Activated T-cell treated with anti-CD3 and anti-CD28 coated beads for 24 hours (primary cell): ENCODE measurements at regions not wholly inside any gene's neighbourhood (a gene's known extent, or its start where the extent isn't known, plus 50 kb on each side); places are given as distances from the start of the nearest gene placed in this dataset.

Experiments used
- DNase-seq: peaks from one replicate; pipeline ENCODE4 v3.0.0-alpha.2; 2020; ENCODE audit warnings: low read depth

DNA sequence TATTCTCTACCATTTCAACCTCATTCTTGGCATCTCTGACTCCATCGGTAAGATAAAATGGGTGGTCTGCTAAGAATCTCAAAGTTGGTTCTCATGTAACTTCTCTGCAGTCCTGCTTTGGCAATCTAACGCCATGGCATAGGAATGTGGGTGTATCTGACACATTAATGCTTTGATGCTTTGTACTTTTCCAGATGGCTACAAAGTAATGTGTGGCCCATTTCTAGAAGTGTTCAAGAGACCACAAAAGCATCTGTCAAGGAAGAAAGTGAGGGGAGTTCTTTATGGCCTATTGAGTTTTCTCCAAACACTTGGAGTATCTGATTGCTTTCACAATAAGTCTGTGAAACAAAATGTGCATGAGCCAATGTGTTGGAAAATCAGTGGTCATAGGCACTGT, 339.9 kb upstream of the TGFBR2 start:
- DNase-seq = no peak

DNA sequence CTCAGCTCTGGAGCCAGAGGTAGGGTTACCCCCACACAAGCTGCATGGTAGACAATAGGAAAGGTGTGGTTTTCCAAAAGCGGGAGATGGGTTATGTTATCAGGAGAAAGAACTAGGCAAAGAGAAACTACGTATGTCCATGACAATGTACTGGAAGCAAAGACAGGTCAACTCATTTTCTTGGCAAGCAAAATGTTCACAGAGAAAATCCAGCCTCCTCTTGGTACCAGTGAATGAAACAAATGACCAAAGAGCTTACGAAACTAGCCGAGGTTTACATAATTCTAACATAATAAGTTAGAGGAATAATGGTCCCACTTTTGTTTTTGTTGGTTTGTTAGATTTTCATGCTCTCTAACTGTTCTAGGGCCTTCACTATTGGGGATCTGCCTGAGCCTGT, 338.1 kb upstream of the TGFBR2 start:
- no peak for DNase-seq

DNA sequence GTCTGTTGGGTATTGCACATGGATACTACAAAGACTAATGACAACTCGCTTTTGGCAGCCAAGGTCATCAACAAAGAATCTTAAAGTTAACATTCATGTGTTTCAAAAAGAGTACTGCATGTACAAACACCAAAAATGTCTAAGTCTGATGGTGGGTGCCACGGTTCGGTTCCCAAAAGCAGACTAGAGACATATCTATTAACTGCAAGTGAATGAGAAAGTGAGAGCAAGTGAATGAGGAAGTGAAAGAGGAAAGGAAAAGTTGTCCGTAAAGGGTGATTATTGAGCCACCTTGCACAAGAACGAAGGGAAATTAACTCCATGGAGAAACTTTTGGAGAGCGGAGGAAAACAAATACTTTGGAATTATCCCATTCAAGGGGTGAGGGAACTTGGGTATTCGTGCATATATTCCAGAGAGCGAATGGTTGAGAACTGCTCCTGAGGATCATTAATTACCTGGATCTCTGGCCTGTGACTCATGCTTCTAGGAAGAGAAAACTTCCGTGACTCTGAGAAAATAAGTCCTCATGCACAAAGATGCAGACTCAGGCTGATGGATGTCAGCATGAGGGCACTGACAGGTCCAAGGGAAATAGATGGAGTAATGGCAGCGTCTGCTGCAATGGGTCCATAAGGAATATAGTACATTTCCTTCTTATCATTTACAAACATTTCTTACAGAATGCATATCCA, 336.5 kb upstream of the TGFBR2 start:
- no peak for DNase-seq

DNA sequence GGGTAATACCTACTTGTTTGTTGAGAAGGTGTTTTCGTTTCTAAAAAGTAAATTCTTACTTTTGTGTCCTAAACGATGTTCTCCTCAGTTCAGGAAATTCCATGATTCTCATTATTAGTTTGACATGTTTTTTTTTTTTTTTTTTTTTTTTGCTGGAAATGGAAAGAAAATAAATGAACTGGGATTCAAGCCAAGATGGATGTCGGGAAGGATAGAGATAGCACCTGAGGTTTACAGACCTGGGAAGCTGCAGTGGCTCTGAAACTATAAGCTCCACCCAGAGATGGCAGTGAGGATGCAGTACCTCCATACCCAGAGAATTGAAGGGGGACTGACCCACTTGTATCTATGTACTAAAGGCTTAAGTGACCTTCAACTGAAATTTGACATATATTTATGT, 334.6 kb upstream of the TGFBR2 start:
- DNase-seq = no peak

DNA sequence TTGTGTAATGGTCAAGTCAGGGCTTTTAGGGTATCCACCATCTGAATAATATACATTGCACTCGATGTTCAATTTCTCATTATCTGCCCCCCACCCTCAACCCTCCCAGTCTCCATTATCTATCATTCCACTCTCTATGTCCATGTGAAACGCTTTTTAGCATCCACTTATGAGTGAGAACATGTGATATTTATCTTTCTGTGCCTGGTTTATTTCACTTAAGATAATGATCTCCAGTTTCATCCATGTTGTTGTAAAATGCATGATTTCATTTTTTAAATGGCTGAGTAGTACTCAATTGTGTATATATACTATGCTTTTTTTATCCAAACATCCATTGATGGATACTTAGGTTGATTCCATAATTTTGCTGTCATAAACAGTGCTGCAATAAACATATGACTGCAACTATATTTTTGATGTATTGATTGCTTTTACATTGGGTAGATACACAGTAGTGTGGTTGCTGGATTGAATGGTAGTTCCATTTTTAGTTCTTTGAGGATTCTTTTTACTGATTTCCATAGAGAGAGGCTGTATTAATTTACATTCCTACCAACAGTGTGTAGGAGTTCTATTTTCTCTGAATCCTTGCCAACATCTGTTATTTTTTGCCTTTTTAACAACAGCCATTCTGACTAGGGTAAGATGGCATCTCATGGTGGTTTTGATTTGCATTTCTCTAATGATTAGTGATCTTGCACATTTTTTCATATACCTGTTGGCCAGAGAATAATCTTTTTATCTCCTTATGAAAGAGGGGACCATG, 332.9 kb upstream of the TGFBR2 start:
- no peak for DNase-seq

DNA sequence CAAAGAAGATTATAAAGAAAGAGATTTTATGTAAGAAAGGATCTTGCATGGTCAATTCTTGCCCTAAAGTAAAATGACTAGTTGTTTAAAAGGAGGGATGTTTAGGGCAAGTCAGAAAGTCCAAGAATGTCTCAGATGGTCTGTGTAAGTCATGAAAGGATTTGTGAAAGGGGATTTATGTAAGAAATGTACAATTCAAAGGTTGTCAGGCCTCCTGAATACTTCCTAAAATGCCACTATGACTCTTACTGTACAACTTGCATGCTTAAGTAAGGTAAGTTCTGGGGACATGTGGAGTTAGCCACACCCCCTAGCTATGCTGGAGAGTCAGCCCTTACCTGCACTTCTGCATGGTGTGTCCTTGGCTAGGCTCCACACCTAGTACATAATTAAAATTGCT, 328.9 kb upstream of the TGFBR2 start:
- DNase-seq = no peak

DNA sequence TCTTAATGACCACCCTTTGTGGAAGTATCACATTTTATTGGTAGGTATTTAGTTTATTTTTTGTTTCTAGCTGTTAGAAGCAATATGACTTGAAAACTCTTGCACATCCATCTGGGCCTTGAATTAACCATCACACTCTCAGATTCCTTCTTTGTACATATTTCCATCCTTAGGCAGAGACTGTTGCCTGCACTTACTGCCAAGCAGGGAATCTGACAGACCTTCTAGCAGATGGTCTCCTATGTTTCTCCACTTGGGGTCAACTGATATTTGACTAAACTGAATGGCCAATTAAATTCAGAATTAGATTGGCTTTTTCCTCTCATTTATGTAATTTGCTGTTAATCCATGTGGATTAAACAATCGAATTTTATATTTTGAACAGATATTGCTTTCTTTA, 324.9 kb upstream of the TGFBR2 start:
- DNase-seq = no peak

DNA sequence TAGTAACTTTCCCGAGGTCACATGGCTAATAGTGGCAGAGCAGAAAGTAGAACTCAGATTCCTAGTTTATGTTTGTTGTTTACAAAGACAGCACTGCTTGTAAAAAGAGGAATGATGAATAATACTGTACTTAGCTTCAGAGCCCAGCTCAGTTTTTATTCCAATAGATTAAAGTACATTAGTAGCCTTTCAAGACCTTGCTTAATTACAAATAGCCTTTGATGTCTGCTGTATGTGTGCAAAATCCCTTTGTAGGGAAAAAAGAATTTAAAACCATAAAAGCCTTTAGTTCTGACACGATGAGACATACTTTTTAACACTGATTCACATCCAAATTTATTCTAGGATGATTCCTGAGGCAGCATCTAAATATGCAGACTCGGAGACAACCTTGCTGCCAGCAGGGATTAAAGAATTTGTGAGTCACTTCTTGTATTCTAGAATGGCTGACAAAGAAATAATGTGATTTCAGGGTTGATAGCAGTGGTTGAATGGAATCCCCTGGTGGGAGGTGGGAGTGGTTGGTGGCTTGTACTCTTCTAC, 324.2 kb upstream of the TGFBR2 start:
- DNase-seq = no peak

DNA sequence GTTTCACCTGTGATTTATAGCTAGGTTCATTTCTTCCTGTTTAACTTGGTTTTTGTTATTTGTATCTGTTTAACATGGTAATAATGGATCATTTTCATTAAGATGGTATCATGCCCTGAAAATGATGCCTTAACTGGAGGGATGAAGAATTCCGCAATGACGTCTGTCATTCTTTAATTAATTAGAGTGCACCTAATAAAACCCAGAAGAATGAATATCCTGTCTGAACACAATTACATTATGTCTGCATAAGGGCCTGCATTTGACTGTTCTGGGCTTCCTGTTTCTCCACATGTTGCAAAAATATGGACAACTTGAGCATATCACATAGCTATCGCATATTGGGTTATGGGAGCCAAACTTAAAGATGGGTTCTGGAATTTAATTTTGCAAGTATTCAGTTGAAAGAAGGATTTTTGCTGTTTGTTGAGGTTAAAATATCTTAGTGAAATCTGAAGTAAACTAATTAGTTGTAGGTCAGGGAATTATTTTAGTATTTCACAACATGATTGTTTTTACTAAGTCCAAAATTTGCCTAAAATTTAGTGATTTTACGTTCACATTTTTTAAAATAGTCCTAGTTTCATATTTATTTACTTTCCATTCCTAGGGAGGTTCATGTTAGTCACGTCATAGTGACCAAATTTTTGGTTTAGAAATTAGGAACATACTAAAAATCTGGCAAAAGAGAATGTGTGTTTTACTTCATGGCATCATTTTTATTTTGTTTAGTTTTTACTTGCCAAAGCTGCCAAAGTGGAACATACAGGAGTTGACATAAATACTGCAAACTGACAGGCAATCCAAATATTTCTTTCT, 321.0 kb upstream of the TGFBR2 start:
- DNase-seq = no peak

DNA sequence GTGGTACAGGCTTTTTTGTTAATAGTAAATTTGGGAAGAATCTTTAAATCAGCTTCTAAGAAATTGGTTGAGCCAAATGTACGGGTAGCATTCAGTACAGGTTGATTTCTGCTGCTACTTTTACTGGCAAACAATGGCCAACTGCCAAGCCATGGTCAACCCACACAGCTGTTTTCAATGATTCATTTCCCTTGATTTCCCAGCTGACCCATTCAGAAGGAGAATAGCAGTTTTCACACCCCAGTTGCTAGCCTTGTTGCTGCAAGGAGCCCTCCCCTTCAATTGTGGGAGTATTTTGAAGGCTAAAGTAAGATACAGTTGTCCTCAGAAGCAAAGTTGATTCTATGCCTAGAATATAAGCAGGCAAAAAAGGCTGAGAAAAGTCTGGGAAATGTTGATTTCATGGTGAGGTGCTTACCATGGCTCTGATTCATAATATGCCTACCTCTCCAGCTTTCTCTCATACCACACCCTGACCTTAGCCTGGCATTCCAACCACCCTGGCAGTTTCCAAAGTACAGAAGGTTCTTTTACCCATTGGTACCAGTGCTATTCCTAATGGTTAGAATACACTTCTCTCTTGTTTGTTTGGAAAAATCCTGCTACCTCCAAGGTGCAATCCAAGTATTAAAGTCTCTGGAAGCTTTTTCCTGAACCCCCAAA, 320.3 kb upstream of the TGFBR2 start:
- DNase-seq = no peak

DNA sequence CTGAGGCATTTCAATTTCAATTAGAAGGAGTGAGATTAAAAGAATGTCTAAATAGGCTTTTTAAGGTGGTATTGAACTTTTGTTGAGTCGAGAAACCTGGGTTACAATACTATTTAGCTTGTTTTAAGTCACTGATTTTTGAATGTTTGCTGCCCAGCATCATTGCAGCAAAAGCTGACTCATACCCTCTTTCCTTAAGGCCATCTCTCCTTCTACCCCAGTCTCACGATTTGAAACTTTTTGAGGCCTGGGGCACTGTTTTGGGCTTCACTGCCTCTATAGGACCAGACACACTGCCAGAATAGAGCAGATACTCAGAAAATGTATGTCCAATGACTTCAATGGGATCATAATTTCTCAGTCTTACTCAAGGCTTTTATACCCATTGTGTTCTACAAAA, 319.6 kb upstream of the TGFBR2 start:
- no peak for DNase-seq

DNA sequence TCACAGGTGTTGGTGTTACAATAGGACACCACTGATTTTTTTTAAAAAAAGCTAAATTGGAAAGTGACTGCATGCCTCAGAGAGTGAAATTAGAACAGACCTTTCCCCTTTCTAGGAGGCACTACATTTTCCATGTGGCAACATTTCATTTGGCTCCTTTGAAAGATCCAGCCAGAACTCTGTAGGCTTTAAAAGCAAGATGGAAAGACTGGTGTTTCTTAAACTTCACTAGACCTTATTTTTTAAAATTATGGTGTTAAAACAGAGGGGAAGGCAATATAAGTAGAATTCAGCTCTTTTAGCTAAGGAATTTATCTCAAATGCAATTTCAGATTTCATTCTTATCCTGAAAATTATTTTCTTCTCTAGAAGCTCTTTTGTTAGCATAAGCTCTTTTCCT, 317.6 kb upstream of the TGFBR2 start:
- DNase-seq = no peak

DNA sequence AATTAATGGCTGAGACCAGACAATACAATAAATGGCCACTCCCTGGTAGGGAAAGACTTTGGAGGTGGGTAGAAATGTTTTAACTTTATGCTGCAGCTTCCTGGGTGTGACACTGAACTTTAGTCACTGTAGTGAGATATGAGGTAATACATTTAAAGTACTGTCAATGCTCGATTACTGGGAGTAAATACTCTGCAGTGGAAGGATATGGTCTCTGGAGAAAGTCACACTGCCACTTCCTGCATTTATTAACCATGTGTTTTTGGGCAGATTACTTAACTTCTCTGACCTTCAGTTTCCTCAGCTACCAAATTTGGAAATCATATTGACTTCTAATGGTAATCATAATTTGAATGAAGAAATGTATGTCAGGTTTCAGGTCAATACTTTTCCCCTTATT, 317.1 kb upstream of the TGFBR2 start:
- no peak for DNase-seq

DNA sequence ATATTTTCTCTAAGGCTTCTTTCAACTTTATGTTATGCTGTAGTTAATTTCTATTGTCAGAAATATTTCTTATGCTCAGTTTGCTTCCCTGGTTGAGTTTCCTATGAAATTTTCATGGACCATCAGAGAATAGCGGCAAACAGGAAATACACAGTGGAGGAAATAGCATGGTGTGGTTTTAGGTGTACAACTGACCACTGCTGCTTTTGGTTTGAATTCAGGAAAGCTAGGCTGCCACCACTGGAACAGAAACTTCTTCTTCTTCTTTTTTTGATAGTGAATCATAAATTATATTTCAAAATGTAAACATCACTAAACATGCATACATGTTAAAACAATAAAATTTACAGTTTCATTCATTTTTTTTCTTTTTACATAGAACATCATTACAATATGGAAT, 316.6 kb upstream of the TGFBR2 start:
- DNase-seq = no peak

DNA sequence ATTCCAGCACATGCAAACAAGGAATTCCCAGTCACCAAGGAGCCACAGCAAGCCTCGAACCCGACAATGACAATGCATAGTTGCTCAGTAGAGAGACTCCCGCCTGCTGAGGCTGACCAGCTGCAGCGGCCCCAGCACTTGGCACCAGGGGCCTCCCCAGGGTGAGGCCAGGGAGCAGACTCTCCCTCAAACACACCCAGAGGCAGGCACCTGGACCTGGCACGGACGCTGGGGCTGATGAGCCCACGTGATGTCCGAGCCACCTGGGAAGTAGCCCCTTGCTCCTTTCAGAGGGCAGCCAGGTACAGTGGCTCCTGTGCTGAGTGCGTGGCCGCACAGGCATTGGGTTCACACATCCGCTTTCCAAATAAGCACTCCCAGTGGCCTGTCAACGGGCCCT, 315.9 kb upstream of the TGFBR2 start:
- DNase-seq = no peak

DNA sequence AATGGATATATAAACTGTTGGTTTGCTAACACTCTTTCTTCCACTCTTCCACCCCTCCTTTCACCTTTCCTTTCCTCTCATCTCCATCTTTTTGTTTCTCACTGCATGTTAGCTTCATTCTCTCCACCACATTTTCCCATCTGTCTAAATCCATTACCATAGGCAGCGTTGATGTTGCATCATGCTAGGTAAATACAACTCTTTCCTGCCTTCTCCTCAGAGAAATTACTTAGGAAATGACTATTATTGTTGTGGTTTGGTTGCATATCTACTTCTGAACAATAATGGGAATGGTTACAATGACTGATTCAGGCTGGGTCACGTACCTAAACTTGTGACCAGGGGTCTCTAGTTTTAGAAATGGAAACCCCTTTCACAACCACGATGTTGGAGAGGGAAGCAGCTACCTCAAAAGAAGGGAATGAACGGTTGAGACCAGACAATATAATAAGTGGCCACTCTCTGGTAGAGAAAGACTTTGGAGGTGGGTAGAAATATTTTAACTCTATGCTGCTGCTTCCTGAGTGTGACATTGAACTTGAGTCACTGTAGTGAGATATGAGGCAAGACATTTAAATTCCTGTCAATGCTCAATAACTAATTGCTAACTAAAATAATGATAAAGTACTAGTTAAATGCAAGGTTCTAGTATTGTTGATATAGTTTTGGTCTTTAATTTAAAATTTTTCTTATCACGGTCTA, 314.1 kb upstream of the TGFBR2 start:
- no peak for DNase-seq

DNA sequence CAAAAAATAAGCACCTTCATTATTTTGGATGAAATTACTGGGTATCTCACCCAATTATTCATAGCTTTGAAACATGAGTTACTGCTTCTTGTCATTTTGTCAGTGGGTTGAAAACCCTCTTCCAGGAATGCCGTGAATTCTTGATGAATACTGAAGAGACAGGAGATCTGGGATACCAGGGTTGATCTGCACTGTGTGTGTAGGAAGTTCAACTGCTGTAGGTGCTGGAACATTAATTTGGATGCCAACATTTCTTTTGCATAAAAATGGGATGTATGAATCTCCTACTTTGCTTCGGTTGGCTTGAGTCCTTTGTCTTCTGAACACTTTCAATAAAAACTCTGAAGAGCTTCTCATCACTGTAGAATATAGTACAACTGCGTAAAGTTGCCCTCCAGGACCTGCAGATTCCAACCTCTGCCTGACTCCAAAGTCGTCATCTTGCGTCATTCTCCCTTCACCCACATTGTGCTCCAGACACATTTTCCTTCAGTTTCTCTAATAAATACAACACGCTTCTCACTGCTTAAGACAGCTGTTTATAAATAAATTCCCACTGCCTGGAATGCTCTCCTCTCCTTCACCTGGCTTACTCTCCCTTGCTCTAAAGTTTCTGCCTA, 312.7 kb upstream of the TGFBR2 start:
- no peak for DNase-seq

DNA sequence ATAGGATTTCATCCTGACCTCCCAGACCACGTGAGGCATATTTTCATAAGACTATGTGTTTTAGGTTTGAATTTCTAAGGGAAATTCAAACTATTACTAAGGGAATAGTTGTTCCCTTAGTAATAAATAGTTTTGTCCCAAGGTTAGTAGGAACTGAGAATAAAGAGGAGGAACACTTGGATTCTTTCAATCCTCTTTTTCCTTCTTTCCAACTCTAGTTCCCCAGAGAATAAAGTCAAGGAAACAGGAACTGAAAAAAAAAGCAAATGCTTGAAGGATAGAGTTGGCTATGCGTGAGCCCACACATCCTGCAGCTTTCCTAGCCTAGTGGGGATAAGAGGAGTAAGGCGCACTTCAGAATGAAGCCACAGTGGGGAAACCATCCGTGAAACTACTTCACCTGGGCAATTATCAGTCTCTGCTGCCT, 312.1 kb upstream of the TGFBR2 start:
- no peak for DNase-seq

DNA sequence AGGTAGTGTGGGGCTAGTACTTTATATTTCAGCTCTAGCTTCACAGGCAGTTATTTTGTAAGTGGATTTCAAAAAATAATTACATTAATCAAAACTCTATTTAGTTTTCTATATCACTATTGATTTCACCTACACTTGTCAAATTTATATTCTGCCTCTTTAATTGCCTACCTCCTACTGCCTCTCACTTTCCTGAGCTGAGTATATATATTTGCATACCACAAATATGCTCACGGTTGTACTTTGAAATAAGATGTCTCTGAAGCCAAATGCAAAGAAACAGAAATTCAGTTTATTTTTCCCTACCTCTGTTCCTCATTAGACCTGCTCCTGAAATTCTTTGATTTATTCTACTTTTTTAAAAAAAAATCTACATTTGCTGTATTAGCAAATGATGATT, 309.3 kb upstream of the TGFBR2 start:
- DNase-seq = no peak

DNA sequence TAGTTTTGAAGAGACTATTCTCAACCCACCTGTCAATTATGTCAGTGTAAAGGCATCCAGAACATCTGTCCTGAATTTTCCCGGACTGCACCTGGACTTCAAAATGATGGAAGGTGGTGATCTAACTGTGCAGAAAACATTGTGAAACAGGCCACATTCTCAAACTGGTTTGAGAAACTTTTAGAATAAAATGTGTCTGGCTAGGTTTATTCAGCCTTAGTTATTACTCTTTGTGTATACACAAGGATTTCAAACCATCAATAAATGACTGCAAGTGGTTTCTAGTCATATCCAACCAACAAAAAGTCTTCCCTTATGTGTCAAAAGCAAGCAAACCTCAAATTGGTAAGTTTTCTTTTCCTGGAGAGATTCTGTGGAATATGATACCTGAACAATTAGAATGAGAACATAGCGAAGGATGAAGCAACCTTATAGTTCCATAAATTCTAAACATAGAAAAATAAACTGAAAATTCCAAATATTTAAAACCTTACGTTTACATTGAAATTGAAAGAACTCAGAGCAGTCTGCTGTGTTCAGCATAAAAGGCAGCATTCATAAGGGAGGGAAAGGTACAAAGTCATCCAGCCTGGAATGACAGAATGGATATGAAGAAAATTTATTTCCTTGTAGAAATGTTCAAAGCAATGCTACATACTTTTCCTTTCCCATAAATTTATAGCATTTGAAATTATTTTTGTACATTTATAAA, 306.6 kb upstream of the TGFBR2 start:
- no peak for DNase-seq
